Ovary (tissue), 3 donors: ENCODE measurements at regions not wholly inside any gene's neighbourhood (a gene's known extent, or its start where the extent isn't known, plus 50 kb on each side); places are given as distances from the start of the nearest gene placed in this dataset.

Experiments
- POLR2A ChIP-seq: fragments of 450-650 bp; IDR thresholded peaks from one replicate; pipeline ENCODE4 v1.6.1; 2017; ENCODE audit warnings: antibody characterized with exemption, mild to moderate bottlenecking, moderate library complexity
- TF ChIP-seq, protein P1 (sequence below), 3 donors: fragments of 450-650 bp in 2 of 3; fragments of 200-600 bp in 1 of 3; IDR thresholded peaks; one replicate each; pipeline versions ENCODE4 v1.5.1 to v1.8.0; 2016 to 2022; ENCODE audit warnings: antibody characterized with exemption in 3 of 3, mild to moderate bottlenecking in 1 of 3
- donor health status: DM: no; HTN: no; CAD: no.

- TF ChIP-seq, protein P1, sequence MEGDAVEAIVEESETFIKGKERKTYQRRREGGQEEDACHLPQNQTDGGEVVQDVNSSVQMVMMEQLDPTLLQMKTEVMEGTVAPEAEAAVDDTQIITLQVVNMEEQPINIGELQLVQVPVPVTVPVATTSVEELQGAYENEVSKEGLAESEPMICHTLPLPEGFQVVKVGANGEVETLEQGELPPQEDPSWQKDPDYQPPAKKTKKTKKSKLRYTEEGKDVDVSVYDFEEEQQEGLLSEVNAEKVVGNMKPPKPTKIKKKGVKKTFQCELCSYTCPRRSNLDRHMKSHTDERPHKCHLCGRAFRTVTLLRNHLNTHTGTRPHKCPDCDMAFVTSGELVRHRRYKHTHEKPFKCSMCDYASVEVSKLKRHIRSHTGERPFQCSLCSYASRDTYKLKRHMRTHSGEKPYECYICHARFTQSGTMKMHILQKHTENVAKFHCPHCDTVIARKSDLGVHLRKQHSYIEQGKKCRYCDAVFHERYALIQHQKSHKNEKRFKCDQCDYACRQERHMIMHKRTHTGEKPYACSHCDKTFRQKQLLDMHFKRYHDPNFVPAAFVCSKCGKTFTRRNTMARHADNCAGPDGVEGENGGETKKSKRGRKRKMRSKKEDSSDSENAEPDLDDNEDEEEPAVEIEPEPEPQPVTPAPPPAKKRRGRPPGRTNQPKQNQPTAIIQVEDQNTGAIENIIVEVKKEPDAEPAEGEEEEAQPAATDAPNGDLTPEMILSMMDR (IDR thresholded peaks at IDR 0.05), result no peak
- no peak for TF ChIP-seq POLR2A
These were observed 247.2 kb upstream of the ADGRL2 start for GRCh38 chr1:81553503-81553902.
